ENCODE measurements at regions not wholly inside any gene's neighbourhood (a gene's known extent, or its start where the extent isn't known, plus 50 kb on each side); places are given as distances from the start of the nearest gene placed in this dataset.

DNA sequence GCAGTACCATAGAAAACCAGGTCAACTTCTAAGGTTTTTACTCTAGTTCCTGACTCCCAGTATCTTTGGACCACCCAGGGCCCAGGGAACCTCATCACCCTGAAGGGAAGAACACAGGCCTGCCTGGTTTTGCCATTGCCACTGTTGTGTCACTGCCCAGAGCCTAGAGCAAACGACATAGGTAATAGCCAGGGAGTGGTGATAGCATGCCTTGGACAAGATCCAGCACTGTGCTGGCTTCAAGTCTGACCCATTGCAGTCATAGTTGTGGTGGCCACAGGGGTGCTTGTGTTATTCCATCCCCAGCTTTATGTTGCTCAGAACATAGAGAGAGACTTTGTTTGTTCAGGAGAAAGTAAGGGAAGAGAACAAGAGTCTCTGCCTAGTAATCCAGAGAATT is 2310.2 kb downstream of the LRRC4C start:
- in situ Hi-C loops (cut with MboI; ENCODE audit: low sequenced_read_pairs): no loop called here
- no peak for DNase-seq (ENCODE audit: low spot score in 2 of 2)

GRCh38 chr11:39145346-39145745 is 2314.1 kb downstream of the LRRC4C start:
- DNase-seq (ENCODE audit: low spot score in 2 of 2): no peak
- in situ Hi-C loops (cut with MboI; ENCODE audit: low sequenced_read_pairs): no loop called here
- Histone ChIP-seq H3K9me3 (no peaks in the 10 kb centered on the region; the same call in 1 of the 2 replicates), H3K27me3 (ENCODE audit: low read depth) (no peaks in the 10 kb centered on the region), H3K4me1 (no peaks in the 10 kb centered on the region), H3K36me3 (replicated peaks) (no peaks in the 10 kb centered on the region), H3K4me3 (no peak overlapping the region)

More for the DNA sequence above, 2310.2 kb downstream of the LRRC4C start:
- Histone ChIP-seq H3K4me1 (no peaks in the 10 kb centered on the region), H3K27me3 (ENCODE audit: low read depth) (no peaks in the 10 kb centered on the region), H3K36me3 (replicated peaks) (no peaks in the 10 kb centered on the region), H3K9me3 (no peaks in the 10 kb centered on the region), H3K4me3 (no peak overlapping the region)

- Histone ChIP-seq H3K36me3 (replicated peaks) (no peaks in the 10 kb centered on the region), H3K4me3 (no peak overlapping the region), H3K4me1 (no peaks in the 10 kb centered on the region), H3K9me3 (no peaks in the 10 kb centered on the region; the same call in 1 of the 2 replicates), H3K27me3 (ENCODE audit: low read depth) (no peaks in the 10 kb centered on the region)
- DNase-seq (ENCODE audit: low spot score in 2 of 2): no peak
- in situ Hi-C loops (cut with MboI; ENCODE audit: low sequenced_read_pairs): no loop called here
These were observed 2314.9 kb downstream of the LRRC4C start for GRCh38 chr11:39144351-39145130.

DNA sequence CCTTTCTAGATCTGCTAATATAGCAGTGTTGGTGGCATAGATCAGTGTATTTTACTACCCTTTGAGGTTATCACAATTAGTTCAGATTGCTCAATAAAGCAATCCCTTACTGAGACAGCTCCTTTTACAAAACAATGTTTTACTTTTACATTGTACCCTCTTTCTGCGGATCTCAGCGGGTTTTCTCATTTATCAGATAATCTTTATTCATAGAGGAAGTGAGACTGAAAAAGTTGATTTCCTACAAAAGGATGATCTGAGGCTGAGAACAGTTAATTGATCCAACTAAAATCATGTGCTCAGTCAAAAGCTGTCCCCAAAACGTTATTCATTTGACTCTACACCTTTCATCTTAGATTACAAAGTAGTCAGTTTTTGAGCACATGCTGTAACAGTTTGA is 2319.9 kb downstream of the LRRC4C start:
- H3K36me3 ChIP-seq (replicated peaks): no peaks in the 10 kb centered on the region
- H3K4me3 ChIP-seq: no peak overlapping the region
- DNase-seq (ENCODE audit: low spot score in 2 of 2): no peak
- in situ Hi-C loops (cut with MboI; ENCODE audit: low sequenced_read_pairs): no loop called here
- no peaks in the 10 kb centered on the region for H3K4me1 ChIP-seq
- no peaks in the 10 kb centered on the region; the same call in 1 of the 2 replicates for H3K9me3 ChIP-seq
- no peaks in the 10 kb centered on the region for H3K27me3 ChIP-seq (ENCODE audit: low read depth)

- no peaks in the 10 kb centered on the region for H3K36me3 ChIP-seq (replicated peaks)
- no peak overlapping the region for H3K4me3 ChIP-seq
- no peaks in the 10 kb centered on the region for H3K27me3 ChIP-seq (ENCODE audit: low read depth)
- no peaks in the 10 kb centered on the region for H3K9me3 ChIP-seq
- DNase-seq (ENCODE audit: low spot score in 2 of 2): no peak
- in situ Hi-C loops (cut with MboI; ENCODE audit: low sequenced_read_pairs): no loop called here
- no peaks in the 10 kb centered on the region for H3K4me1 ChIP-seq
These were observed 2338.6 kb downstream of the LRRC4C start for GRCh38 chr11:39120890-39121289.

- Histone ChIP-seq H3K27me3 (ENCODE audit: low read depth) (no peaks in the 10 kb centered on the region), H3K4me3 (no peak overlapping the region), H3K9me3 (no peaks in the 10 kb centered on the region), H3K36me3 (replicated peaks) (no peaks in the 10 kb centered on the region), H3K4me1 (no peaks in the 10 kb centered on the region)
- DNase-seq (ENCODE audit: low spot score in 2 of 2): no peak
- in situ Hi-C loops (cut with MboI; ENCODE audit: low sequenced_read_pairs): no loop called here
These were observed 2345.8 kb downstream of the LRRC4C start for GRCh38 chr11:39113606-39114005.

GRCh38 chr11:39102236-39102635 is 2357.2 kb downstream of the LRRC4C start:
- H3K4me1 ChIP-seq: no peaks in the 10 kb centered on the region
- no peaks in the 10 kb centered on the region for H3K27me3 ChIP-seq (ENCODE audit: low read depth)
- no peaks in the 10 kb centered on the region for H3K9me3 ChIP-seq
- no peak overlapping the region for H3K4me3 ChIP-seq
- in situ Hi-C loops (cut with MboI; ENCODE audit: low sequenced_read_pairs): no loop called here
- DNase-seq (ENCODE audit: low spot score in 2 of 2): no peak
- no peaks in the 10 kb centered on the region for H3K36me3 ChIP-seq (replicated peaks)

GRCh38 chr11:39078465-39078864 is 2381.0 kb downstream of the LRRC4C start:
- in situ Hi-C loops (cut with MboI; ENCODE audit: low sequenced_read_pairs): no loop called here
- Histone ChIP-seq H3K4me3 (no peak overlapping the region), H3K9me3 (no peaks in the 10 kb centered on the region), H3K36me3 (replicated peaks) (no peaks in the 10 kb centered on the region), H3K27me3 (ENCODE audit: low read depth) (no peaks in the 10 kb centered on the region), H3K4me1 (no peaks in the 10 kb centered on the region)
- no peak for DNase-seq (ENCODE audit: low spot score in 2 of 2)

DNA sequence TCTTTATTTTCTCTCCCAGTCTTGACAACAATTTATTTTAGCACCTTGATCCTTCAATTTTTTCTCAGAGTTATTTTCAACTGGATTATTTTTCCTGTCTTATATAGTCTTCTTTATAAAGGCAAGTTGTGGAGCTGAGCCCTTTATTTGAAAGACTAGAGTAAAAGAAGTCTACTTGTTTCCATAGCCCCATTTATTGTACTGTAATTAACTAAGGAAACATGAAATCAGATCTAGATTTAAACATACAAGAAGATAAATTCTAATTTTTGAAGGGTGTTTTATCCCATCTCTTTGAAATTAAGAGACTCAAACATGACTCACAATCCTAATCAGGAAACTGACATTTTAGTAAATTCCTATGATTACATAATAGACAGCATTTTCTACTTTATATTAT is 2421.8 kb downstream of the LRRC4C start:
- in situ Hi-C loops (cut with MboI; ENCODE audit: low sequenced_read_pairs): no loop called here
- Histone ChIP-seq H3K27me3 (ENCODE audit: low read depth) (no peaks in the 10 kb centered on the region), H3K9me3 (no peaks in the 10 kb centered on the region), H3K4me3 (no peak overlapping the region), H3K4me1 (no peaks in the 10 kb centered on the region), H3K36me3 (replicated peaks) (no peaks in the 10 kb centered on the region)
- no peak for DNase-seq (ENCODE audit: low spot score in 2 of 2)

DNA sequence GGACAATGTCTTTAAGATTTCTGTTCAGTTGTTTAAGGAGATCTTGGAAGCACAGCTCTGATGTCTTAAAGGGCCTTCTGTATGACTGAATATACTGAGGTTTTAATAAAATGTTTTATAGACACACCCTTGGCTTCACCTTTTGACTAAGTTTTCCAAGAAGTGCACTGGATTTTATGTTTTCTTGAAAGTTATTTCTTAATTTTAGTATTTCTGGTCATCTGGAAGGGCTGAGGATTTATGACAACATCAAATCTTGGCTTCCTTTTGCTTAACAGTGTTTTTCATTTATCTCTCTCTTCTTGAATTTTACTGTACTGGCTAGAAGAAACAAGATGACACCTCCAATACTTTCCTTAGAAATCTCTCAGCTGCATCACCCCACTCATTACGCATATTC is 2423.4 kb downstream of the LRRC4C start:
- no peak overlapping the region for H3K4me3 ChIP-seq
- in situ Hi-C loops (cut with MboI; ENCODE audit: low sequenced_read_pairs): no loop called here

GRCh38 chr11:39021539-39021938 is 2423.5 kb upstream of the RAG2 start:
- no peak for DNase-seq (ENCODE audit: low spot score in 2 of 2)
- no peaks in the 10 kb centered on the region for H3K27me3 ChIP-seq (ENCODE audit: low read depth)
- H3K36me3 ChIP-seq (replicated peaks): no peaks in the 10 kb centered on the region
- no peak overlapping the region for H3K4me3 ChIP-seq
- in situ Hi-C loops (cut with MboI; ENCODE audit: low sequenced_read_pairs): no loop called here
- H3K4me1 ChIP-seq: no peaks in the 10 kb centered on the region
- no peaks in the 10 kb centered on the region for H3K9me3 ChIP-seq

More for the DNA sequence above, 2423.4 kb downstream of the LRRC4C start:
- Histone ChIP-seq H3K4me1 (no peaks in the 10 kb centered on the region), H3K36me3 (replicated peaks) (no peaks in the 10 kb centered on the region), H3K27me3 (ENCODE audit: low read depth) (no peaks in the 10 kb centered on the region), H3K9me3 (no peaks in the 10 kb centered on the region)
- DNase-seq (ENCODE audit: low spot score in 2 of 2): no peak

DNA sequence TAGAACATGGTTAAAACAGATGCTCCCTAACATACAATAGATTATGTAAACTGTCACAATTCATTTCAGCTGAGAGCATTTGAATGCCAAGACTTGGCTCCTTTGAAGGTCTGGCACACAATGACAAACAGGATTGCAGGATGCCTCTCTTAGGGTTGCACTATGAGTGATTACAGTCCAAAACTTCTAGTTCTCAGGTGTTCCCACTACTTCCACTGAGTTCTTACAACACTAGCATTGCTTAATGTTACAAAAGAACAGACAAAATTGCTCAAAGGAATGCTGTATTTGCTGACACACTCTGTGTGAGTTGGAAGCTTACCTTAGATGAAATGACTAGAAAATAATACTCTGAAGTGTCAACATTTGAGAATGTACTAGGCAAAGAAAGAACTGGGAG is 2413.8 kb upstream of the RAG2 start:
- no peaks in the 10 kb centered on the region for H3K9me3 ChIP-seq
- no peak overlapping the region for H3K4me3 ChIP-seq
- in situ Hi-C loops (cut with MboI; ENCODE audit: low sequenced_read_pairs): no loop called here
- H3K27me3 ChIP-seq (ENCODE audit: low read depth): no peaks in the 10 kb centered on the region
- no peaks in the 10 kb centered on the region for H3K4me1 ChIP-seq
- no peaks in the 10 kb centered on the region for H3K36me3 ChIP-seq (replicated peaks)
- no peak for DNase-seq (ENCODE audit: low spot score in 2 of 2)

- no peak for DNase-seq (ENCODE audit: low spot score in 2 of 2)
- H3K36me3 ChIP-seq (replicated peaks): no peaks in the 10 kb centered on the region
- no peaks in the 10 kb centered on the region for H3K9me3 ChIP-seq
- H3K4me3 ChIP-seq: no peak overlapping the region
- H3K27me3 ChIP-seq (ENCODE audit: low read depth): no peaks in the 10 kb centered on the region
- no peaks in the 10 kb centered on the region for H3K4me1 ChIP-seq
- in situ Hi-C loops (cut with MboI; ENCODE audit: low sequenced_read_pairs): no loop called here
These were observed 2392.8 kb upstream of the RAG2 start for GRCh38 chr11:38990841-38991240.

DNA sequence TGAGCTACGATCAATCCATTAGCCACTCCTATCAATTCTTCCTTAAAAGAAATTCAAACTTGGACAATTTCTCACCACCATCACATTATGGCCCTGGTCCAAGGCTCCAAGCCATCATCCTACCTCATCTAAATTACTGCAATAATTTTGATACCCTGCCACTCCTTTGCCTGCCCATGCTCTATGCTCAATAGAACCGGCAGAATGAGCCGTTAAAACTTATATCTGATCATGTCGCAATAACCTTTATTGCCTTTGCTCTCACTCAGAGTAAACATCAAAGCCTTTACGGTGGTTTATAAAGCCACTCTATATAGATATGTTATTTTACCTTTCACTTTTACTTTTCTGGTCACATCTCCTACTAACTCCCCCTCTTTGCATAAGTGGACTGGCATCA is 2392.1 kb upstream of the RAG2 start:
- in situ Hi-C loops (cut with MboI; ENCODE audit: low sequenced_read_pairs): no loop called here
- H3K36me3 ChIP-seq (replicated peaks): no peaks in the 10 kb centered on the region
- no peaks in the 10 kb centered on the region for H3K9me3 ChIP-seq
- H3K27me3 ChIP-seq (ENCODE audit: low read depth): no peaks in the 10 kb centered on the region
- H3K4me1 ChIP-seq: no peaks in the 10 kb centered on the region
- H3K4me3 ChIP-seq: no peak overlapping the region
- DNase-seq (ENCODE audit: low spot score in 2 of 2): no peak

- H3K9me3 ChIP-seq: no peaks in the 10 kb centered on the region
- in situ Hi-C loops (cut with MboI; ENCODE audit: low sequenced_read_pairs): no loop called here
- H3K36me3 ChIP-seq (replicated peaks): no peaks in the 10 kb centered on the region
- no peak overlapping the region for H3K4me3 ChIP-seq
- DNase-seq (ENCODE audit: low spot score in 2 of 2): no peak
- H3K4me1 ChIP-seq: no peaks in the 10 kb centered on the region
- H3K27me3 ChIP-seq (ENCODE audit: low read depth): no peaks in the 10 kb centered on the region
These were observed 2390.9 kb upstream of the RAG2 start for GRCh38 chr11:38988908-38989307.

Data from HAP-1 (cell line).